OCI-LY1 (cell line): ENCODE measurements at regions not wholly inside any gene's neighbourhood (a gene's known extent, or its start where the extent isn't known, plus 50 kb on each side); places are given as distances from the start of the nearest gene placed in this dataset.

ENCODE experiments used
- EZH2 ChIP-seq: fragments of 200-600 bp; sonication (generic), shearing (Covaris generic); IDR thresholded peaks from 2 replicates; pipeline ENCODE4 v1.8.0; 2017; ENCODE audit warnings: borderline replicate concordance, mixed run types, mild to moderate bottlenecking, antibody characterized with exemption, low read length, moderate library complexity, mixed read lengths
- TF ChIP-seq, protein P1 (sequence below): fragments of 200-600 bp; sonication (generic), shearing (Covaris generic); IDR thresholded peaks from 2 replicates; pipeline ENCODE4 v1.5.1; 2017; ENCODE audit warnings: mild to moderate bottlenecking, antibody characterized with exemption, low read length, moderate library complexity, mixed read lengths

- TF ChIP-seq EZH2, result no peak
- TF ChIP-seq, protein P1, sequence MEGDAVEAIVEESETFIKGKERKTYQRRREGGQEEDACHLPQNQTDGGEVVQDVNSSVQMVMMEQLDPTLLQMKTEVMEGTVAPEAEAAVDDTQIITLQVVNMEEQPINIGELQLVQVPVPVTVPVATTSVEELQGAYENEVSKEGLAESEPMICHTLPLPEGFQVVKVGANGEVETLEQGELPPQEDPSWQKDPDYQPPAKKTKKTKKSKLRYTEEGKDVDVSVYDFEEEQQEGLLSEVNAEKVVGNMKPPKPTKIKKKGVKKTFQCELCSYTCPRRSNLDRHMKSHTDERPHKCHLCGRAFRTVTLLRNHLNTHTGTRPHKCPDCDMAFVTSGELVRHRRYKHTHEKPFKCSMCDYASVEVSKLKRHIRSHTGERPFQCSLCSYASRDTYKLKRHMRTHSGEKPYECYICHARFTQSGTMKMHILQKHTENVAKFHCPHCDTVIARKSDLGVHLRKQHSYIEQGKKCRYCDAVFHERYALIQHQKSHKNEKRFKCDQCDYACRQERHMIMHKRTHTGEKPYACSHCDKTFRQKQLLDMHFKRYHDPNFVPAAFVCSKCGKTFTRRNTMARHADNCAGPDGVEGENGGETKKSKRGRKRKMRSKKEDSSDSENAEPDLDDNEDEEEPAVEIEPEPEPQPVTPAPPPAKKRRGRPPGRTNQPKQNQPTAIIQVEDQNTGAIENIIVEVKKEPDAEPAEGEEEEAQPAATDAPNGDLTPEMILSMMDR, result no peak
Measured at GRCh38 chr4:156422576-156422975, 468.9 kb upstream of the CTSO start.
